HG03439 (cell line): ENCODE measurements at regions not wholly inside any gene's neighbourhood (a gene's known extent, or its start where the extent isn't known, plus 50 kb on each side); places are given as distances from the start of the nearest gene placed in this dataset.

Source experiments
- ATAC-seq: cut with Tn5 transposase; IDR thresholded peaks from one replicate; pipeline ENCODE4 v1.9.1; 2021; ENCODE audit warnings: mild to moderate bottlenecking, moderate library complexity; ENCODE audit not compliant: unreplicated experiment

DNA sequence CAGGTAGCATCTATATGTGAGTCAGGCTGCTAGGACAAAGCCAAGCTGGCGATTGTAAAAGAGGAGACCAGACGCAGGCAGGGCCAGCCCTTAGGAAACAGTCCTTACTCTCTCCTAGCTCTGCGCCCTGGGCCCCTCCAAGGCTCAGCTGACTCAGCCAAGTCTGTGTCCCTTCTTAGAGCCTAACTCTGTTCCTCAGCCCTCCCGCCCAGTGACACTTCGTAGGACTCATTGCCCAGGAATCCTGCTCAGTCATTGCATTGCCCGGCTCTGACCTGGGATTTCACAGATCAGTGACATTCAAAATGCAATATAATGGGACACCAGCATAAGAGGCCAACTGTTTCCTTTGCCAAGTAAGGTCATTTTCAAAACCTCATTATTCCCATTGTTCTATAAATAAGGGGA is 244.2 kb downstream of the TLE3 start:
- no peak for ATAC-seq

DNA sequence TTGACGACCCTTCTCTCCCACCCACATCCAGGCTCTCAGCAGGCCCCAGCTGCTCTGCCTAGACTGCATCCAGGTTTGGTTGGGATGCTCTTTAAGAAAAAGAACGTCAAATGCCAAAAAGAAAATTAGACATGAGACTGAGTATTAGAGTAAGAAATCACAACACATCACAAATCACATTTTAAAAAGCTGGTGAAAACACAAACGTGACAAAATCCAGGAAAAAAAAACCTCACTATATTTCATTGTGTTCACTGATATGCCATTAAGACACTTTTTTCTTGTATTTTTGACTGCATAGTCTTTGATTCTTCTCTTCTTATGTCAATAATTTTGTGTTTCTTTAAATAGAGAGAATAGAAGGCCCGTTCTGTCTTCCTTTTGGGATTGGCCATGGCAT is 243.7 kb downstream of the TLE3 start:
- ATAC-seq = no peak

DNA sequence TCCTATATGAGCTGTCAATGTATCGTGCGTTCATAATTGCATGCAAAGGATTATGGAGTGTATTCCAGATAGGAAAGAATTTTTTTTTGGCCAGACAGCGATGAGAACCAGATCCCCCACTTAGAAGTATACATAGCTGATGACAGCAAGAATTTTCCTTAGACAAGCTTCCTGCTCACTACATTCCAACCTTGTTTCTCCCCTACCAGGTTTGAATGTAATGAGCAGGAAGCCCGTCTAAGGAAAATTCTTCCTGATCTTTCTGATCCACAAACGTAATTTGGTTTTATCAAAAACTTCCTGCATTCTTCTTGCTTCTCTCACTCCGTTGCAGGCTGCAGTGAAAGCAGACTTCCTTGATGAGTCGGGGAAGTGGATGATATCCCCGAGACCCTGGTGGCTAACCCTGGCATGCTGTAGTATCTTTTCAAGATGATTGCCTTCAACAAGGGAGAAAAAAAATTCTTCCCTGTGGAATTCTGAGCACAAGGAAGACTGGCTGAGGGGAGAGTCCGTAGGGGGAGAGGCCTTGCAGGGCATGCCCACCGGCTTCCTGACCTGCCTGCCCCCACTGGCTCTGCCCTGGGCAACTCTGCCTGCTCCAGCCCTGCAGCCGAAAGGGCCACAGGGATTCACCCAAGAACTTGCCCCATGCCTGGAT is 243.1 kb downstream of the TLE3 start:
- ATAC-seq = no peak

DNA sequence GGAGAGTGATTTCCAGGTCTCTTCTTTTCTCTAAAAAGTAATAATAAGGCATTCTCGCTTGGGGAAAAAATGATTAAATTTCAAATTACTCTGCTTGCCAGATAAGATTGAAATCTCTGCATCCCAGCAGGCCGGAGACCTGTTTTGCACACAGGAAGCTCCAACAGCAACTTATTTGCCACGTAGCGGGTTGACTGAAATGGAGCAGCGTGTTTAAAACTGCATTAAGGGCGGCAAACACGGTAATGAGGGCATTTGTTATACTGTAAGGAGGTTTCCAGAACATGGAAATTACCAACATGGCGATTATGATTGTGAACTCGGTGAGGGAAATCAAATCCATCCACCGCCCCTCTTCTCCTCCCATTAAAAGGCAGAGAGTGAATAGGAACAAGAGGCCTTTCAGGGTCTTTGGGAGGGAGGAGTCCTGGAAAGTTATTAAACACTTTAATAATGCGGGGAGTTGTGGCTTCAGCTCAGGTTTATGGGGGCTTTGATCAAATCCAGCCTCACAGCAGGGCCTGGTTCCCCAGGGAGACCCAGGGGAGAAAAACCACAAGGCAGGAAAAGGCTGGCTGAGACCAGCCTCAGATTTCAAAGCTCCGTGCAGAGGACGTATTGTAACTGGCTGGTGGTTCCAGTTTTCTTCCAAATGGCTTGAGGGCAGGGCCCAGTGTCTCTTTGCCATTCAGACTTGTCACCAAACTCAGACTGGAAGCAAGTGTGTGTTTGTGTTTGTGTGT is 242.3 kb downstream of the TLE3 start:
- ATAC-seq = no peak

DNA sequence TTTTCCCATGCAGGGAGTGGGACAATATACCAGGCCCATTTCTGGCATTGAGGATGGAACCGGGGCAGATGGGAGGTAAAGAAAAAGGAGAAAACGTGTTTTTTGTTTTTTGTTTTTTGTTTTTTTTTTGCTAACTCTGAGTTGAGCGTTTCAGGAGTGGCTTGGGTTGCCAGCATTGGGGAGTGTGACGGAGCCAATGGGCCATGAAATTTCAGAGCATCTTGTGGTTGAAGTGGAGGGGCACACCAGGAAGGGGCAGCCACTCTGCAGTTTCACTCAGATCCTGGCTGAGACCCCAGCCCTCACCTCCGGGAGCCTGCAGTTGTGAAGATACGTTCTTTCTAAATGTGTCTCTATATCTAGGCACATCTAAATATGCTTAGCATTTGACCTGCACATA is 240.5 kb downstream of the TLE3 start:
- no peak for ATAC-seq

DNA sequence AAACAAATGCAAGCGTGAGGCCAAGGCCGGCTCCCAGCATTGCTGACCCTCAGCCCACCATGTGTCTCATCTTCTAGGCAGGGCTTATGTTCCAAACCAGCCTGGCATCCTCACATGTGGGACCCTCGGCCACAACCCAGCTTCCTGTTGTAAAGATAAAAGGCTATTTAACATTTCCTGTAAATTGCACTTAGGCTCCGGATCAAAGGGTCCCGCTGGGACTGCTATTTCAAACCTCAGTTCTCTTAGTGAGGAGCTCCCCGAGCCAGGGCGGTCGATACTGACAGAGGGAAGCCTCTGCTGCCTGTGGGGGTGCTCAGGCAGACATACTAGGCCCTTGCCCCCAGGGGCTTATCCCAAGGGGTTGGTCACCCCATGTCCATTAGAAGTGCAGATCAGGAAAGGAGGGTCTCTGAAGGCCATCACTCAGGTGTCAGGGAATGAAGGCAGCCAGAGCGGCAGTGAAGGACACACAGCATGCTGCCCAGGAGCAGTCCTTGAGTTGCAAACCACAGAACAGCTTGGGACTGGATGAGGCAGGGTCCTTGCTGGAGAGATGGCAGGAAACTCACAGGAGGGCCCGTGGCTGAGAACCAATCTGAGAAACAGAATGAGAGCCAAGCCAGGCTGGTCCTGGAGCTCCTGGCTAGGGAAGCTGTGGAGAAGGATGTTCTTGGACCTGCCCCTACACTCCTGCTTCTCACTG is 239.9 kb downstream of the TLE3 start:
- ATAC-seq = no peak

DNA sequence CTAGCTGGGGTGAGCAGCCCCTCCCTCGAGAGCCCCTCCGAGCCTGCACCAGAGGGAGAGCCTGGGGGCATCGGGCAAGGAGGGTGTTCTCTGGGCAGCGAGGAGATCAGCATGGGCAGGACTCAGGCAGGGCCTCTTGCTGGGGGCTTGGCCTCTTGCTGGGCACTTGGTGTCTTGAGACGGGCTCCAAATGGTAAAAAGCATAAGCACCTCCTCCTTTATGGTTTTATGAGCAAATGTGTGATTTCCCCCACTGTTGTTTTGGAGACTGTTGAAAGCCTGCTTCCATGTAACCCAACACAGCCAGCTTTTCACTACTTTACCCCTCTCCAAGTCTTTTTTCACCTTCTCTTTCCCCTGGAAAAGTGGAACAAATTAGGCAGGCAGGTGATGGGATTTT is 239.3 kb downstream of the TLE3 start:
- ATAC-seq = no peak

DNA sequence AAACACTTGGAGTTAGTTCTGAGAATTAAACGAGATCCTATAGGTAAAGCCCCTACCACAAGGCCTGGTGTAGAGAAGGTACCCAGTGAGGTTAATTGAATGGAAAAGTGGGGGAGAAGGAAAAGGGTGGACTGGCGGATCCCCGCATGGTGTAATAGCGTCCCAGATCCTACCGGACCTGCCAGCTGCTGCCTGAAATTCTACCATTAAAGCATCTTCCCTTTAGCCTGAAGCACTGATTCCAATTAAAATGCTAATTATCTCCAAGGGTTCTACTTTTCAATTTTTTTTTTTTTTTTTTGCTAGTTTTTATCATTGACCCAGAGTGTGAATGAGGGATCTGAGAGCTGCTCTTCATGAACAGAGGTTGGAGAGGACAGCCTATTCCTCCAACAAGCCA is 237.9 kb downstream of the TLE3 start:
- ATAC-seq = no peak

DNA sequence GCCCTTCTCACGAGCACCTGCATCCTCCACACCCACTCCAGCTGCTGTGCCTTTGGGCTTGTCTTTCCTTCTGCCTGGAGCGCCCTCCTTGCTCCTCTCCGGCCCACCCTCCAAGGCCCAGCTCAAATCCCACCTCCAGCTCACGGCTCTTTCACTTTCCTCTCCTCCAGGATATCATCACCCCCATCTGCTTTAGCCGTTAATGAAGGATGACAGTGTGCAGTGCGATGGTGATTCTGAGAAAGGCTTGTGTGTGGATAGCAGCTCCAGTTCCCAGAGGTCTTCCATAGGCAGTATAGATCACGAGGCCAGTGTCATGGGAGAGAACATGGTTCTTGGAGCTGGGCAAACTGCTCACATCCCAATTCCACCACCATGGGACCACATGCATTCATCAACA is 237.4 kb downstream of the TLE3 start:
- no peak for ATAC-seq

DNA sequence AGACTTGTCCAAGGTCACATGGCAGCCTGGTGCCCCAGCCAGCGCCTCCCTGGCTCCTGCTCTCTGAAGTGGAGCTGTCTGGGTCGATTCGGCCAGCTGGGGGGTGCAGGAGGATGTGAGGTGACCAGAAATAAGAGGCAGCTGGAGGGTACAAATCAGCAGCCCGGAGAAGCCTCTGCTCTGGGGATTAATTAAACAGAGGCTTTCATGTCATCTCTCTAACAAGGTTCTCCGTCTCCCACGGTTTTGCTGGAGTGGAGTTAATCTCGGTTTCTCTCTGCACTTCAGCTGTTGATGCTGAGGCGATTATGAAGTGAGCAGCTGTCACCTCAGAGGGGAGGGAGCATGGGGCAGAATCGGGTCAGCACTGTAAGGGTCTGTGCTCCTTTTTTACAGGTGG is 236.8 kb downstream of the TLE3 start:
- ATAC-seq = no peak

DNA sequence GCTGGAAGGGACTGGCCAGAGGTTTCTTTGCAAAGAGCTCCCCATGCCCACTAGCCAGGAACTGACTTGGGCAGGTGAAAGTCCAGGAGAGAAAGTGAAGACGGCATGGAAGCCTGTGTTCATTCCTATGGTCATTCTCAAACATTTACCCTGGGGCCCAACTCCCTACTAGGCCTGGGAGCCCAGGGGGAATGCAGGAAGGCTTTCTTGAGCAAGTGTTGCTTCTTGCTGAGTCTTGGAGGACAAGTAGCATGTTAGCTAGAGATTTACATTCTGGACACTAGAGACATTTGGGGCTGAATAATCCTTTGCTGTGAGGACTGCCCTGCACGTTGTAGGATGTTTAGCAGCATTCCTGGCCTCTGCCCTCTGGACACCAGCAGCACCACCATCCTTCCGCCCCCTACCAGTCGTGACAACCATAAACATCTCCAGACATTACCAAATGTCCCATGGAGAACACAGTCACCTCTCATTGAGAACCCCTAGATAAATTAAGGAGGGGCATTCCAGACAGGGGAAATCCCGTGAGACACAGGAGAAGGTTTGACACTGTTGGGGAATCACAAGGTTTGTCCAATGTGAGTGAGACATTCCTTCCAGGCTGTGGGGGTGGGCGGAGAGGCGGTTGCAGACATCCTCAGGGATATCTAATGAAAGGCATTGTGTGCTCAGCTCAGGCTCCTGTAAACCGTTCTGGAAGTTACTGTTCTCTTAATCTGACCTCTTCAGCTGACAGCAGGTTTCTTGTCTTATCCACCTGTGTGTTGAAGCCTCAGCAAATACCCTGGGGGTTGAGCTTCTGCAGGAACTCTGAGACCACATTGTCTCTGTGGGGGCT is 236.2 kb downstream of the TLE3 start:
- no peak for ATAC-seq

DNA sequence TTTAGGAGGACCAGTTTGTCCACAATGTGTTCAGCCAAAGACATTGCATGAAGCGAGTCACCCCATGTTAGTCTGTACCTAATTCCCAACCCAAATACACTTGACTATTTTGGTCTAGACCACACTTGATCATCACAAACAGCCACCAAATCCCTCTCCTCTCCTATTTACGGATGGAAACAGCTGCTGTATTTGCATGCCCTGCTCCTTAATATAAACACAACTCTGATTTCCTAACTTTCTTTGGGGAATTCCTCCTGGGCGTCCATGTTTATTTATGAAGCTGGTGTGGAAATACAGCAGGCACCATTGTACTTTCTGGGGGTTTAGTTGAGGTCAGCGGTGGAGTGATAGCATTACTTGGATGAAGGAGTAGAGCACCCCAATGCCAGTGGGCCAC is 235.2 kb downstream of the TLE3 start:
- no peak for ATAC-seq

DNA sequence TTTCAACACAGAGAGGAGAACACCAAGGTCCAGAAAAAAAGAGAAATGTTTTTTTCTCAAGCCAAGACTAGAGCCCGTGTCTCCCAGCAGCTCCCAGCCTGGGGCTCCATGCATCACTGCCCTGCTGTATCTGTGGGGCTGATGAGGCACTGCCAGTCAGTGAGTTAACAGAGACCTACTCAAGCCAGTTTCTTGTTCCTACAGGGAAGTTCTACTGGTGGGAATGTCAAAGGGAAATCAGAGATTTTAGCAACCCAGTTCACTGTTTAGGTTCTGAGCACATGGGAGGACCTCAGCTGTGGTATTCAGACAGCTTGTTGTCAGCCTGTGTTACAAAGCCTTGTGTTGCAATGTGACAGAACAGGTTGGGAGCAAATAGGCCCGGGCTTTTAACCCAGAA is 234.3 kb downstream of the TLE3 start:
- ATAC-seq = no peak

DNA sequence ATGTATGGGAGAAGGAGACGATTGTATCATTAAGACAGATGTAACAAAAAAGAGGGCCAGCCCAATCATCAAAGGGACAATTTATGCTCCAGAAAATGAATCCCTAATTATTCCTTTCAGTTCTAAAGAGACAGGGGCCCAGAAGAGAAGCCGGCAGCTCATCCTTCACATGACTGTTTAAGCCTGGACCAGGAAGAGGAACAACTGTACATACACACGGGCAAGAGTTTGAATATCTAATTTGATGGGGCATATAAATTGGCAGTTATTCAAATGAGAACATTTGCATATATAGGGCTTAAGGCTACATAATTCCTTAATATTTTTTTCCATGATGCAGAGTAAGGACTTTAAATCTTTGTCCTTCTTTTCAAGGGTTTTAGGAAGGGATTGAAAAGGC is 232.3 kb downstream of the TLE3 start:
- ATAC-seq = no peak

DNA sequence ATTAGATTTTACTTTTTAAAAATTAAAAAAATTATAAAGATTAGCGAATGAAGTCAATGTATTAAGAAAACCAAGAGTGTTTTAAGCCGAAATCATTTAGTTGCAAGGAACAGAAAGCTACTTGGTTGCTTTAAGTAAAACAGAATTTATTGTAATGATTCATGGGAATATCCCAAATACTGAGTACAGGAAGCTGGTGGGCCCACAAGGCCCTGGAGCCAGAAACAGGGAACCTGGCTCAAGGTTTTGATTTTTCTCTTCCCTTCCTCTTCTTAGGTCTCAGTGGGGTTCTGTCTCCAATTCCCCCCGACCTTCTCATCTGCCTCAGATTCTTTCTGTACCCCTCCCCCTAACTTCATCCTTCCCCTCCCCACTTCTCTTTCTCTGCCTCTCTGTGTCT is 229.0 kb downstream of the TLE3 start:
- no peak for ATAC-seq

DNA sequence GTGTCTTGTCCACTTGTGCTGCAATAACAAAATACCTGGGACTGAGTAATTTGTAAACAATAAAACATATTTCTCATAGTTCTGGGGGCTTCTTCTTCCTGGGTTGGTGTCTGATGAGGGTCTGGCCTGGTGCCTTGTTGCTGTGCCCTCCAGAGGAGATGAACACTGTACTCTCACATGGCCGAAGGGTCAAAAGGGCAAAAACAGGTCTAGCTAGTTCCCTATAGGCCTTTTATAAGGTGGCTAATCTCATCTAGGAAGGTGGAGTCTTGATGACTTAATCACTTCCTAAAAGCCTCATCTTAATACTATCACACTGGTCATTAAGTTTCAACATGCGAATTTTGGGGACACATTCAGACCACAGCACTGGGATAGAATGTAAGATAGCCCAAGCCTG is 228.4 kb downstream of the TLE3 start:
- no peak for ATAC-seq

DNA sequence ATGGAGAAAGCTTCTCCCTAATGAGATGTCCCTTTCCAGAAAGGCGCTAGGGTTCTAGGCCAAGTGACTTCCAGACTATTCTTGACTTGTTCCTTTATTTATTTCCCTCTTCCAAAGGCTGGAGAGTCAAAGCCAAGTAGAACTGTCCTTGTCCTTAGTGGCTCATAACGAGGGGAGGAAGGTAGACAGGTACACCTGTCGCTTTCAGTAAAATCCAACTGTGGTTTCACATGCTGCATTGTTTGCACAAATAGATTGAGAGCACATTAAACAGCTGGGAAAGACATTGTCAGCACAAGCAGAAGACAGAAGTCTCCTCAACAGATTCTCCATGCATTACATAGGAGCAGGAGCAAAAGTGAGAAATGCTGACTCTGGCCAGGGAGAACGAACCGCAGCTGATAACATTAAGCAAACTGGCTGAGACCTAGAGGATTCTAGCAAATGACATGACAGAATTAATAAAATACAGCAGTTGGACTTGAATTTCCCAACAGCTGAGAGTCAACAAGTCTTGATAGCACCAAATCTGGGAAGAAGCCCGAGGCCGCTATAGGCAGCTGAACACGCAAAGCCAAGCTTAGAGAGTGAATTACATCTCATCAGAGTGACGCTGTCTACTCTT is 227.7 kb downstream of the TLE3 start:
- ATAC-seq = no peak

DNA sequence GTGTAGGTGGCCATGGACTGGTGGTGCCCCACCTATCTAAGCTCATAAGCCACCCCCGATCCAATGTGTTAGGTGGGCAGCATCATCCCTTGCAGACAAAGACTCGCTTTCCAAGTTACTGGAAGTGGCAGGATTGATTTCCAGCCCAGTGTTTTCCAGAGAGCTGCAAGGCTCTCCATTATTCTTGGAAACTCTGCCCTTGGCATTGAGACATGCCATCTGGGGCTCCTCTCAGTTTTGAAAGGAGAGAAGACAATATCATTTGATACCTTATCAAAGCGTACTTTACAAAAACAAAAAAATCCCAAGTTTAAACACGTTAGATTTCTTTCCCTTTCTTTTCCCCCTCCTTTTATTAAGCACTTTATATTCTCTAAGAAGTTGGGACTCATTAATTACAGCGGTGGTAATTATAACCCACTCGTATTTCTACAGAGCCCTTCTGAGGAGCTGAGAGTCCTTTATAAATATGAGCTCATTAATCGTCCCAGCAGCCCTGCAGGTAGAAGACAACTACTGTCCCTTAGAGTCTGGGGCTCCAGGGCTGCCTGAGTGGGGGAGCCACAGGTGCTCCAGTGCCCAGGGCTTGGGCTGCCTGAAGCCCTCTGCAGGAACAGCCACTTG is 226.1 kb downstream of the TLE3 start:
- ATAC-seq = no peak

DNA sequence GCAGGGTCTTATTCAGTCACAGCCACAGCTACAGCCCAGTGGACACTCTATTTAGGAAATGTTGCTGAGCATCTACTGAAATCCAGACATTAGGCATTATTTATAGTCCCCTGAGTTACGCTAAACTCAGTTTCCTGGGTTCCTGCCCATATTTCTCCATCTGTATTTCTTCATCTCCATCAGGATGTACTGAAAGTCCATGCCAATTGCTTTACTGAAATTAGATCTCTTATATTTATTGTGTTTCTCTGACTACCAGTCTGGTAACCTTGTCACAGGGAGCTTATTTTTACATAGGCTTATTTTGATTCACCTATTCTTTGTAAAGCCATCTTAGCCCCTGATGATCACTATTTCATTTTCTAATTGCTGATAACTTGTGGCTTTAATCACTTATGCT is 223.9 kb downstream of the TLE3 start:
- ATAC-seq = no peak

DNA sequence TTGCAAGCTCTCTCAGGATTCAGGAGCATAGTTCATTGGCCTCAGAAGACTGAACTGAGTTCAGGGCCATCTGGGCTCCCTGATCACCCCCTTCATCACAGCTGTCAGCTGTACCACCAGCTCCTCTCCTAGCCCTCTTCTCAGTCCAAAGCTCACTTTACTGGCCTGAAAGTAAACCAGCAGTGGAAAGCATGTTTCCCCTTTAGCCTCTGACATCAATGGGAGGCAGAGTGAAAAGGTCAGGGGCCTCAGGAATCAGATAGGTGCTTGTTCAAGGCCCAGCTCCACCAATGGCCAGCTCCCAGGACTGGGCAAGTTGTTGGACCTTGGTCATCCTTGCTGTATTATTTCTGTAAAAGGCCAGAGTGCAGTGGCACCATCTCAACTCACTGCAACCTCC is 223.4 kb downstream of the TLE3 start:
- no peak for ATAC-seq
